Glutamatergic neuron (in vitro differentiated cells): ENCODE measurements at regions not wholly inside any gene's neighbourhood (a gene's known extent, or its start where the extent isn't known, plus 50 kb on each side); places are given as distances from the start of the nearest gene placed in this dataset.
A peak's percentile ranks its signal among the peaks of the same experiment; 100 is the strongest.
"Not testable (repeated sequence)": the region's sequence is repeated elsewhere in the genome, so short reads cannot be mapped to it uniquely, and the experiment has no call there.

Experiments
- DNase-seq: peaks from one replicate; pipeline ENCODE4 v3.0.0; 2022
- H3K27ac Mint-ChIP-seq: one replicate; pipeline ENCODE4 v1.8.0; 2020; ENCODE audit warnings: mild to moderate bottlenecking, mixed read lengths, inconsistent platforms; ENCODE audit not compliant: unreplicated experiment
- H3K27me3 Mint-ChIP-seq: one replicate; pipeline ENCODE4 v1.8.0; 2020; ENCODE audit warnings: mild to moderate bottlenecking, moderate library complexity, mixed read lengths, inconsistent platforms; ENCODE audit not compliant: unreplicated experiment
- H3K36me3 Mint-ChIP-seq: one replicate; pipeline ENCODE4 v1.8.0; 2020; ENCODE audit warnings: mild to moderate bottlenecking, mixed read lengths, inconsistent platforms; ENCODE audit not compliant: unreplicated experiment
- H3K4me1 Mint-ChIP-seq: one replicate; pipeline ENCODE4 v1.8.0; 2020; ENCODE audit warnings: mild to moderate bottlenecking, low read depth, mixed read lengths, inconsistent platforms; ENCODE audit not compliant: unreplicated experiment
- H3K4me3 Mint-ChIP-seq: one replicate; pipeline ENCODE4 v1.8.0; 2020; ENCODE audit warnings: mild to moderate bottlenecking, mixed read lengths, inconsistent platforms; ENCODE audit not compliant: unreplicated experiment
- H3K9me3 Mint-ChIP-seq: one replicate; pipeline ENCODE4 v1.8.0; 2020; ENCODE audit warnings: mild to moderate bottlenecking, moderate library complexity, mixed read lengths, inconsistent platforms; ENCODE audit not compliant: unreplicated experiment

GRCh38 chr1:83180621-83181020, 818.3 kb downstream of the TTLL7 start:
- H3K36me3 Mint-ChIP-seq: not testable (repeated sequence)

DNA sequence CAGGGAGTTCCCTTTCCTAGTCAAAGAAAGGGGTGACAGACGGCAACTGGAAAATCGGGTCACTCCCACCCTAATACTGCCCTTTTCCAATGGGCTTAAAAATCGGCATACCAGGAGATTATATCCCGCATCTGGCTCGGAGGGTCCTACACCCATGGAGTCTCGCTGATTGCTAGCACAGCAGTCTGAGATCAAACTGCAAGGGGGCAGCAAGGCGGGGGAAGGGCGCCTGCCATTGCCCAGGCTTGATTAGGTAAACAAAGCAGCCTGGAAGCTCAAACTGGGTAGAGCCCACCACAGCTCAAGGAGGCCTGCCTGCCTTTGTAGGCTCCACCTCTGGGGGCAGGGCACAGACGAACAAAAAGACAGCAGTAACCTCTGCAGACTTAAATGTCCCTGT, 831.3 kb downstream of the TTLL7 start:
- H3K9me3 Mint-ChIP-seq, H3K4me1 Mint-ChIP-seq, DNase-seq, H3K27ac Mint-ChIP-seq, H3K36me3 Mint-ChIP-seq, H3K4me3 Mint-ChIP-seq, H3K27me3 Mint-ChIP-seq: not testable (repeated sequence)

More at GRCh38 chr1:83180621-83181020, 818.3 kb downstream of the TTLL7 start:
- not testable (repeated sequence) for H3K27ac Mint-ChIP-seq, H3K27me3 Mint-ChIP-seq, H3K9me3 Mint-ChIP-seq, DNase-seq, H3K4me3 Mint-ChIP-seq, H3K4me1 Mint-ChIP-seq

GRCh38 chr1:83163879-83164475, 835.0 kb downstream of the TTLL7 start:
- H3K9me3 Mint-ChIP-seq, H3K36me3 Mint-ChIP-seq: not testable (repeated sequence)
- H3K27ac Mint-ChIP-seq: peak overlapping the region; percentile 90

DNA sequence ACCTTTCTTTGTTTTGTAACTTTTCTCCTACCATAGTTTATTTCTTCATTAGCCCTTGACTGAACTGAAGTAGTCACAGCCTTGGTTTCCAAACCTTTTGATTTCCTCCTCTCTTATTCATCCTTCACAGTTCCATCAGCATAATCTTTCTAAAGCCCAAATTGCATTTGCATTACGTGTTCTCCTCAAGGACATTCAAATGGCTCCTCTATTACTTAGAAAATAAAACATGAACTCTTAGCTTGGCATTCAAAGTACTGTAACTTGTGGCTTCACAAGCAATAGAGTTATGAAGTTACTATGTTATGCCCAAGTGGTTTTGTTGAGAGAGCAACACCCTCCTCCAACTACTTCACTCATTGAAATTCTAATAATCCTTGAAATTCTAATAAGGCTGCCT, 840.0 kb downstream of the TTLL7 start:
- H3K36me3 Mint-ChIP-seq, H3K27me3 Mint-ChIP-seq, H3K27ac Mint-ChIP-seq: not testable (repeated sequence)

More at GRCh38 chr1:83163879-83164475, 835.0 kb downstream of the TTLL7 start:
- H3K4me1 Mint-ChIP-seq: peaks cover 11% of the 10 kb centered on the region
- peak; percentile 46 for DNase-seq
- H3K27me3 Mint-ChIP-seq: not testable (repeated sequence)
- peak overlapping the region; percentile 63 for H3K4me3 Mint-ChIP-seq

DNA sequence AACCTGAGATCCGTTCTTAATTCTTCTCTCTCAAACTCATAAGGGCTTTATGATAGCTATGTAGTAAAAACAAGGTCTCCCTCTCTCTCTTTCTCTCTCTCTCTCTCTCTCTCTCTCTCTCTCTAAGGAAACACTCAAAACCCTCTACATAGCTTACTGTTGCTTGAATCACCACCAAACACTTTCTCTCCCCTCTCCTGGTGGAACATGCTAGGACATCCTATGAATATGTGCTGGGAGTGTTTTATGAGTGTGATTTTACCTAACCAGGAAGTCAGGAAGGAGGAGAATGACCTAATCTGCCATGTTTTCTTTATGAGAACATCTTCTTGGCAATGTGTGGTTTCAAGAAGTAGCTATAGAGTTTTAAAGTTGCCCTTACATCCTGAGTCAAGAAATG, 844.6 kb downstream of the TTLL7 start:
- H3K27ac Mint-ChIP-seq: not testable (repeated sequence)

More for the DNA sequence above, 840.0 kb downstream of the TTLL7 start:
- not testable (repeated sequence) for H3K9me3 Mint-ChIP-seq, DNase-seq, H3K4me1 Mint-ChIP-seq, H3K4me3 Mint-ChIP-seq

DNA sequence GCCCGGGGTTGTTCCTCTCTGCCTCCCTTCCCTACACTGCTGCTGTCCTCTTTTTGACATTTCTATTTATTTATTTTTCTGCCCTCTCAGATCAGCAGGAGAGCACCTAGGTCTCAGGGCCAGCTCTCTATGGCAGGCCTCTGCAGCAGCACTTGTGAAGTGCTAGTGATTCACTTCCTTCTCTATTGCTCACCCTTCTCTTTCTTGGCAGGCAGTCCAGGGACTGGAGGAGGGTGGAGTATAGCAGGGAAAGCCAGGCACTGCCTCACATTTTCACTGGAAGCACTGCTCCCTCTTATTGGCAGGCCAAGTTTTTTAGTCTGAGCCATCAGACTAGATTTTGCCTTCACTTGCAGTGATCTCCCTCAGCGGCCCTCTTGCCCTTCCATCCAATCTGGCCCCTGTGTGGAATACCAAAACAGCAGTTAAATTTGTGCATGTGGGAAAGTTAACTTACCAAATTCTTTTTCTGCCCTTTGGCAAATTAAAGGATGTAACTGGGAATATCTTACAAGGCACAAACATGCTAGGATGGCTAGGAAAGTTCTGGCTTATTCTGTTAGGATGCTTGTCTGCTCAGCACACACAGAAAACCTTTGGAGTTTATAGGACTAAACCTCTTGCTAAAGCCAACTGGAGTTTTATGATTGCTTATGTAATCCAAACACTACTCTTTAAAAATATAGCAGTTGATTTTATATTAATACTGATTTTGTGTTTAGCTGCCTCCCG, 847.6 kb downstream of the TTLL7 start:
- not testable (repeated sequence) for DNase-seq, H3K27ac Mint-ChIP-seq, H3K36me3 Mint-ChIP-seq, H3K27me3 Mint-ChIP-seq, H3K9me3 Mint-ChIP-seq, H3K4me1 Mint-ChIP-seq, H3K4me3 Mint-ChIP-seq

More for the DNA sequence above, 844.6 kb downstream of the TTLL7 start:
- H3K27me3 Mint-ChIP-seq, H3K4me1 Mint-ChIP-seq, H3K4me3 Mint-ChIP-seq, DNase-seq, H3K9me3 Mint-ChIP-seq, H3K36me3 Mint-ChIP-seq: not testable (repeated sequence)

GRCh38 chr1:83150479-83150878, 848.5 kb downstream of the TTLL7 start:
- not testable (repeated sequence) for H3K36me3 Mint-ChIP-seq, H3K4me1 Mint-ChIP-seq, H3K4me3 Mint-ChIP-seq, DNase-seq, H3K27ac Mint-ChIP-seq, H3K9me3 Mint-ChIP-seq, H3K27me3 Mint-ChIP-seq

GRCh38 chr1:83145820-83146219, 853.1 kb downstream of the TTLL7 start:
- not testable (repeated sequence) for H3K27ac Mint-ChIP-seq, H3K36me3 Mint-ChIP-seq, DNase-seq, H3K9me3 Mint-ChIP-seq, H3K4me3 Mint-ChIP-seq, H3K4me1 Mint-ChIP-seq, H3K27me3 Mint-ChIP-seq

GRCh38 chr1:83142802-83143201, 856.1 kb downstream of the TTLL7 start:
- not testable (repeated sequence) for DNase-seq, H3K4me1 Mint-ChIP-seq, H3K36me3 Mint-ChIP-seq, H3K4me3 Mint-ChIP-seq, H3K27ac Mint-ChIP-seq, H3K27me3 Mint-ChIP-seq, H3K9me3 Mint-ChIP-seq

DNA sequence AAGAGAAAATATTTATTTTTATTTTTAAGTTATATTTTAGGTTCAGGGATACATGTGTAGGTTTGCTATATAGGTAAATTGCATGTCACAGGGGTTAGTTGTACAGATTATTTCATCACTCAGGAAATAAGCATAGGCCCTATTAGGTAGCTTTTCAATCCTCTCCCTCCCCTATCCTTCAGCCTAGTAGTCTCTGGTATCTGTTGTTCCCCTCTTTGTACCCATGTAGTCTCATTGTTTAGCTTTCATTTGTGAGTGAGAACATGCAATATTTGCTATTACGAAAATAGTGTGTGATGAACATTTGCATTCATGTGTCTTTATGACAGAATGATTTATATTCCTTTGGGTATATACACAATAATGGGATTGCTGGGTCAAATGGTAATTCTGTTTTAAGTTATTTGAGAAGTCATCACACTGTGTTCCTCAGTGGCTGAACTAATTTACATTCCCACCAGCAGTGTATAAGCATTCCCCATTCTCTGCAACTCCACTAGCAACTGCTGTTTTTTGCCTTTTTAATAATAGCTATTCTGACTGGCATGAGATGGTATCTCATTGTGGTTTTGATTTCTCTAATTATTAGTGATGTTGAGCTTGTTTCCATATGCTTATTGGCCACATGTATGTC, 863.3 kb downstream of the TTLL7 start:
- not testable (repeated sequence) for H3K36me3 Mint-ChIP-seq, H3K9me3 Mint-ChIP-seq, H3K27ac Mint-ChIP-seq, H3K4me1 Mint-ChIP-seq, DNase-seq, H3K4me3 Mint-ChIP-seq, H3K27me3 Mint-ChIP-seq

GRCh38 chr1:83134322-83135014, 864.5 kb downstream of the TTLL7 start:
- not testable (repeated sequence) for H3K4me1 Mint-ChIP-seq, H3K9me3 Mint-ChIP-seq, H3K36me3 Mint-ChIP-seq, H3K27ac Mint-ChIP-seq, H3K4me3 Mint-ChIP-seq, DNase-seq, H3K27me3 Mint-ChIP-seq
